WTC11 (cell line): ENCODE measurements at regions not wholly inside any gene's neighbourhood (a gene's known extent, or its start where the extent isn't known, plus 50 kb on each side); places are given as distances from the start of the nearest gene placed in this dataset.

Source experiments
- ATAC-seq: fragments of 200-7000 bp; cut with Tn5 transposase; 2 replicates; pipeline ENCODE4 v1.10.0; 2021; ENCODE audit warnings: mild to moderate bottlenecking, moderate library complexity
- CTCF ChIA-PET: fragments of 300-600 bp; sonication (Branson Sonifier 250); formaldehyde crosslinking; loops from one replicate; lab custom pipeline; 2021; ENCODE audit warnings: antibody characterized with exemption; lab: Charles Lee
- POLR2A ChIA-PET: fragments of 350-600 bp; sonication (Branson Sonifier 250); formaldehyde crosslinking; loops from one replicate; lab custom pipeline; 2021; ENCODE audit warnings: antibody characterized with exemption; lab: Charles Lee
- DNase-seq: peaks from one replicate; pipeline ENCODE4 v3.0.0; 2021; ENCODE audit warnings: low spot score
- H3K27ac Mint-ChIP-seq: 2 replicates; pipeline ENCODE4 v1.8.0; 2021; ENCODE audit warnings: mixed read lengths
- H3K27me3 Mint-ChIP-seq: 2 replicates; pipeline ENCODE4 v1.8.0; 2021; ENCODE audit warnings: low read depth, mild to moderate bottlenecking, moderate library complexity, mixed read lengths
- H3K36me3 Mint-ChIP-seq: 2 replicates; pipeline ENCODE4 v1.8.0; 2021; ENCODE audit warnings: mixed read lengths
- H3K4me1 Mint-ChIP-seq: 2 replicates; pipeline ENCODE4 v1.8.0; 2022; ENCODE audit warnings: mixed read lengths
- H3K4me3 Mint-ChIP-seq: 2 replicates; pipeline ENCODE4 v1.8.0; 2021; ENCODE audit warnings: mild to moderate bottlenecking, moderate library complexity, mixed read lengths
- H3K9me3 Mint-ChIP-seq: 2 replicates; pipeline ENCODE4 v1.8.0; 2021; ENCODE audit warnings: mixed read lengths
- AR ChIP-seq: fragments of 250-450 bp; sonication (Bioruptor Pico); IDR thresholded peaks from 2 replicates; pipeline ENCODE4 v1.9.0; 2021; ENCODE audit warnings: mild to moderate bottlenecking
- CDX4 ChIP-seq: fragments of 250-450 bp; sonication (Bioruptor Pico); IDR thresholded peaks from 2 replicates; pipeline ENCODE4 v1.9.0; 2021; ENCODE audit warnings: moderate library complexity, mild to moderate bottlenecking, inconsistent platforms, borderline replicate concordance
- CREM ChIP-seq: sonication (generic); formaldehyde crosslinking; IDR thresholded peaks from 2 replicates; pipeline ENCODE4 v1.8.1; 2022; ENCODE audit warnings: mild to moderate bottlenecking, missing genetic modification reagents, moderate library complexity
- ETV6 ChIP-seq: sonication (generic); formaldehyde crosslinking; IDR thresholded peaks from 2 replicates; pipeline ENCODE4 v1.8.1; 2022; ENCODE audit warnings: mild to moderate bottlenecking, missing genetic modification reagents
- GABPB1 ChIP-seq: sonication (generic); formaldehyde crosslinking; IDR thresholded peaks from 2 replicates; pipeline ENCODE4 v1.8.1; 2023; ENCODE audit warnings: mild to moderate bottlenecking, missing genetic modification reagents
- IRF2 ChIP-seq: sonication (generic); formaldehyde crosslinking; IDR thresholded peaks from 2 replicates; pipeline ENCODE4 v1.8.0; 2022; ENCODE audit warnings: low read depth, missing genetic modification reagents, borderline replicate concordance
- MAX ChIP-seq: sonication (generic); formaldehyde crosslinking; IDR thresholded peaks from 2 replicates; pipeline ENCODE4 v1.8.0; 2022; ENCODE audit warnings: mild to moderate bottlenecking, missing genetic modification reagents
- MXD4 ChIP-seq: fragments of 250-450 bp; sonication (Bioruptor Pico); IDR thresholded peaks from 2 replicates; pipeline ENCODE4 v1.8.0; 2021; ENCODE audit warnings: mild to moderate bottlenecking, moderate library complexity, borderline replicate concordance
- NR3C1 ChIP-seq: sonication (generic); formaldehyde crosslinking; conservative IDR thresholded peaks from 2 replicates; pipeline ENCODE4 v1.8.1; 2023; ENCODE audit warnings: low read depth, mild to moderate bottlenecking, missing genetic modification reagents
- PRRX2 ChIP-seq: fragments of 250-450 bp; sonication (Bioruptor Pico); IDR thresholded peaks from 2 replicates; pipeline ENCODE4 v1.8.0; 2021; ENCODE audit warnings: mild to moderate bottlenecking
- SMAD4 ChIP-seq: sonication (generic); formaldehyde crosslinking; IDR thresholded peaks from 2 replicates; pipeline ENCODE4 v1.8.0; 2022; ENCODE audit warnings: mild to moderate bottlenecking, missing genetic modification reagents
- SOX15 ChIP-seq: fragments of 250-450 bp; sonication (Bioruptor Pico); IDR thresholded peaks from 2 replicates; pipeline ENCODE4 v1.9.0; 2021; ENCODE audit warnings: mild to moderate bottlenecking
- TP53 ChIP-seq: sonication (generic); formaldehyde crosslinking; IDR thresholded peaks from 2 replicates; pipeline ENCODE4 v1.8.1; 2023; ENCODE audit warnings: mild to moderate bottlenecking, missing genetic modification reagents
- ZMAT4 ChIP-seq: fragments of 250-450 bp; sonication (Bioruptor Pico); IDR thresholded peaks from 2 replicates; pipeline ENCODE4 v1.9.0; 2021; ENCODE audit warnings: mild to moderate bottlenecking
- ZNF121 ChIP-seq: sonication (generic); formaldehyde crosslinking; IDR thresholded peaks from 2 replicates; pipeline ENCODE4 v1.8.0; 2023; ENCODE audit warnings: missing genetic modification reagents
- ZNF232 ChIP-seq: sonication (generic); formaldehyde crosslinking; IDR thresholded peaks from 2 replicates; pipeline ENCODE4 v1.8.0; 2022; ENCODE audit warnings: mild to moderate bottlenecking, missing genetic modification reagents
- ZNF263 ChIP-seq: sonication (generic); formaldehyde crosslinking; IDR thresholded peaks from 2 replicates; pipeline ENCODE4 v1.8.1; 2022; ENCODE audit warnings: low read depth, mild to moderate bottlenecking, moderate library complexity, missing genetic modification reagents
- ZNF317 ChIP-seq: sonication (generic); formaldehyde crosslinking; IDR thresholded peaks from 2 replicates; pipeline ENCODE4 v1.8.1; 2023; ENCODE audit warnings: low read depth, mild to moderate bottlenecking, moderate library complexity, missing genetic modification reagents, borderline replicate concordance
- TF ChIP-seq, protein P1 (sequence below): sonication (generic); formaldehyde crosslinking; IDR thresholded peaks from 2 replicates; pipeline ENCODE4 v1.8.1; 2023; ENCODE audit warnings: mild to moderate bottlenecking, missing genetic modification reagents, moderate library complexity
- TF ChIP-seq, protein P2 (sequence below): sonication (generic); formaldehyde crosslinking; IDR thresholded peaks from 2 replicates; pipeline ENCODE4 v1.8.0; 2022; ENCODE audit warnings: mild to moderate bottlenecking, missing genetic modification reagents
- TF ChIP-seq, protein P3 (sequence below): sonication (generic); formaldehyde crosslinking; IDR thresholded peaks from 2 replicates; pipeline ENCODE4 v1.8.1; 2022; ENCODE audit warnings: mild to moderate bottlenecking, missing genetic modification reagents, moderate library complexity, borderline replicate concordance

DNA sequence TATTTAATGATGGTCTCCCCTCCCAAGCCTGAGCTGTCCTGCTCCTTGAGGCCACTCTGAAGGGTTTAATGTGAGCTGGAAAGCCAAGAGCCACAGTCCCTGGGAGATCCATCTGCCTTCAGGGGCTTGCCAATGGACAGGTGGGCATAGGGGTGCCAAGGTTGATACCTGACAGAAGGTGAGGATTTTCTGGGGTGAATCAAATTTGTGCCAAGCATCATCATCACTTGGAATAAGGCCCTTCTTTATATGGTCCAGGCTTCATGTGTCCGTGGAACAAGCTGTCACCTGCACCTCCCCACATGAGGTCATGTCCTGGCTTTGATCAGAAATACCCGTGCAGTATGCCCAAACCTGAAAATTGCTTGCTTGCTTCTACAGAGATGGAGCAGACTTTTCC, 71.9 kb upstream of the CTNNB1 start:
- peaks cover 36% of the 10 kb centered on the region for H3K36me3 Mint-ChIP-seq
- H3K27me3 Mint-ChIP-seq, result peaks cover 3% of the 10 kb centered on the region
- ChIA-PET POLR2A (no interaction called here), CTCF (interaction anchor here (1.2 kb wide), 1 partner anchor 257 kb away, joined by 3 read pairs; no protein-coding TSS in a partner anchor)
- ATAC-seq, result no peak
- H3K4me1 Mint-ChIP-seq, result peaks cover 12% of the 10 kb centered on the region
- DNase-seq, result no peak
- TF ChIP-seq NR3C1 (CRISPR knock-in tag), result no peak
- H3K9me3 Mint-ChIP-seq, result peaks cover 58% of the 10 kb centered on the region
- no peak overlapping the region for H3K4me3 Mint-ChIP-seq
- no peak overlapping the region for H3K27ac Mint-ChIP-seq

GRCh38 chr3:41129731-41130130, 69.6 kb upstream of the CTNNB1 start:
- H3K4me3 Mint-ChIP-seq, result no peak overlapping the region
- CTCF ChIA-PET, result no interaction called here
- peaks cover 58% of the 10 kb centered on the region for H3K9me3 Mint-ChIP-seq
- no peak for ATAC-seq
- H3K4me1 Mint-ChIP-seq, result peaks cover 12% of the 10 kb centered on the region
- peaks cover 3% of the 10 kb centered on the region; the same call in 1 of the 2 replicates for H3K27me3 Mint-ChIP-seq
- no peak overlapping the region for H3K27ac Mint-ChIP-seq
- H3K36me3 Mint-ChIP-seq, result peaks cover 36% of the 10 kb centered on the region
- POLR2A ChIA-PET, result no interaction called here
- TF ChIP-seq, protein P1, sequence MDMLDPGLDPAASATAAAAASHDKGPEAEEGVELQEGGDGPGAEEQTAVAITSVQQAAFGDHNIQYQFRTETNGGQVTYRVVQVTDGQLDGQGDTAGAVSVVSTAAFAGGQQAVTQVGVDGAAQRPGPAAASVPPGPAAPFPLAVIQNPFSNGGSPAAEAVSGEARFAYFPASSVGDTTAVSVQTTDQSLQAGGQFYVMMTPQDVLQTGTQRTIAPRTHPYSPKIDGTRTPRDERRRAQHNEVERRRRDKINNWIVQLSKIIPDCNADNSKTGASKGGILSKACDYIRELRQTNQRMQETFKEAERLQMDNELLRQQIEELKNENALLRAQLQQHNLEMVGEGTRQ (CRISPR knock-in tag), result no peak
- TF ChIP-seq, protein P2, sequence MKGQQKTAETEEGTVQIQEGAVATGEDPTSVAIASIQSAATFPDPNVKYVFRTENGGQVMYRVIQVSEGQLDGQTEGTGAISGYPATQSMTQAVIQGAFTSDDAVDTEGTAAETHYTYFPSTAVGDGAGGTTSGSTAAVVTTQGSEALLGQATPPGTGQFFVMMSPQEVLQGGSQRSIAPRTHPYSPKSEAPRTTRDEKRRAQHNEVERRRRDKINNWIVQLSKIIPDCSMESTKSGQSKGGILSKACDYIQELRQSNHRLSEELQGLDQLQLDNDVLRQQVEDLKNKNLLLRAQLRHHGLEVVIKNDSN (CRISPR knock-in tag), result no peak
- TF ChIP-seq ETV6 (CRISPR knock-in tag) (no peak), SOX15 (CRISPR knock-in tag) (no peak), ZNF317 (peak; percentile 93)
- no peak for DNase-seq

GRCh38 chr3:41131224-41131623, 68.1 kb upstream of the CTNNB1 start:
- ChIA-PET CTCF (no interaction called here), POLR2A (no interaction called here)
- DNase-seq, result peak; percentile 28
- Mint-ChIP-seq H3K36me3 (peaks cover 29% of the 10 kb centered on the region), H3K9me3 (peaks cover 49% of the 10 kb centered on the region), H3K27ac (no peak overlapping the region), H3K4me1 (peaks cover 12% of the 10 kb centered on the region), H3K27me3 (peaks cover 3% of the 10 kb centered on the region; the same call in 1 of the 2 replicates), H3K4me3 (no peak overlapping the region)
- peak; percentile 79 for ATAC-seq
- TF ChIP-seq TP53 (no peak), ZNF263 (CRISPR knock-in tag) (no peak)

DNA sequence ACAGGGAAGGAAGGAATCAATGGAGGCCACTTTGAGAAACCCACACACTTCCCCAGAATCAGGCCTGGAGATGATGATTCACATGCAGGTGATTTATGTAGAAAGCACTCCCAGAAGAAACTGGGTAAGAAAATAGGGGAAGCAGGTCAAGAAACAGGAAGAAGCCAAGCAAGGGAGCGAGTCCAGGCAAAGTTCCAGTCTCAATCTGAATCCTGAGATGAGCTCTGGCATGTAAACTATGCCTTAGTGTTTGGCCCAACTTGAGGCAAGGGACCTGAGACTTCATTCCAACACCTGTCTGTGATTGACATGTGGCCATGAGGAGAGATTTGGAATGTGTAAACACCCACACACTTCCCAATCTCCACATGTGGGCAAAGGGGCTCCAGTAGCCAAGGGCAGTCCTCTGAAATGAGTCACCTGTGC, 61.6 kb upstream of the CTNNB1 start:
- ChIA-PET CTCF (no interaction called here), POLR2A (no interaction called here)
- H3K27me3 Mint-ChIP-seq, result no peaks in the 10 kb centered on the region; the same call in none of the 2 replicates
- TF ChIP-seq CREM (CRISPR knock-in tag) (no peak), AR (CRISPR knock-in tag) (no peak), ZNF232 (CRISPR knock-in tag) (no peak), ZMAT4 (CRISPR knock-in tag) (no peak), ZNF317 (no peak), IRF2 (CRISPR knock-in tag) (no peak), PRRX2 (CRISPR knock-in tag) (no peak), SMAD4 (CRISPR knock-in tag) (no peak), GABPB1 (CRISPR knock-in tag) (no peak), CDX4 (CRISPR knock-in tag) (no peak), ZNF121 (CRISPR knock-in tag) (no peak), MAX (no peak), MXD4 (CRISPR knock-in tag) (no peak)
- TF ChIP-seq, protein P2 (CRISPR knock-in tag), result no peak
- TF ChIP-seq, protein P3, sequence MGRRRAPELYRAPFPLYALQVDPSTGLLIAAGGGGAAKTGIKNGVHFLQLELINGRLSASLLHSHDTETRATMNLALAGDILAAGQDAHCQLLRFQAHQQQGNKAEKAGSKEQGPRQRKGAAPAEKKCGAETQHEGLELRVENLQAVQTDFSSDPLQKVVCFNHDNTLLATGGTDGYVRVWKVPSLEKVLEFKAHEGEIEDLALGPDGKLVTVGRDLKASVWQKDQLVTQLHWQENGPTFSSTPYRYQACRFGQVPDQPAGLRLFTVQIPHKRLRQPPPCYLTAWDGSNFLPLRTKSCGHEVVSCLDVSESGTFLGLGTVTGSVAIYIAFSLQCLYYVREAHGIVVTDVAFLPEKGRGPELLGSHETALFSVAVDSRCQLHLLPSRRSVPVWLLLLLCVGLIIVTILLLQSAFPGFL, result no peak

More for the DNA sequence above, 61.6 kb upstream of the CTNNB1 start:
- ATAC-seq, result no peak
- Mint-ChIP-seq H3K36me3 (no peaks in the 10 kb centered on the region), H3K4me3 (no peak overlapping the region), H3K9me3 (peaks cover 15% of the 10 kb centered on the region), H3K27ac (no peak overlapping the region), H3K4me1 (peaks cover 12% of the 10 kb centered on the region)
- no peak for DNase-seq
